HG03039 (cell line): ENCODE measurements at regions not wholly inside any gene's neighbourhood (a gene's known extent, or its start where the extent isn't known, plus 50 kb on each side); places are given as distances from the start of the nearest gene placed in this dataset.

ENCODE experiments used
- ATAC-seq: cut with Tn5 transposase; IDR thresholded peaks from one replicate; pipeline ENCODE4 v1.9.1; 2021; ENCODE audit warnings: mild to moderate bottlenecking, moderate library complexity; ENCODE audit not compliant: unreplicated experiment

- no peak for ATAC-seq
These were observed 74.4 kb upstream of the PPARA start for GRCh38 chr22:46075764-46076531.

- no peak for ATAC-seq
These were observed 73.5 kb upstream of the PPARA start for GRCh38 chr22:46076651-46077339.

GRCh38 chr22:46077669-46078099 lies 72.6 kb upstream of the PPARA start:
- ATAC-seq, result no peak

GRCh38 chr22:46078241-46079092 lies 71.9 kb upstream of the PPARA start:
- no peak for ATAC-seq

GRCh38 chr22:46079093-46079860 lies 71.0 kb upstream of the PPARA start:
- ATAC-seq, result no peak

- no peak for ATAC-seq
These were observed 70.2 kb upstream of the PPARA start for GRCh38 chr22:46079861-46080821.

GRCh38 chr22:46081036-46081830 lies 69.1 kb upstream of the PPARA start:
- ATAC-seq, result no peak

GRCh38 chr22:46081831-46082210 lies 68.5 kb upstream of the PPARA start:
- no peak for ATAC-seq

- ATAC-seq, result no peak
These were observed 67.7 kb upstream of the PPARA start for GRCh38 chr22:46082633-46083032.

GRCh38 chr22:46083383-46084350 lies 66.7 kb upstream of the PPARA start:
- no peak for ATAC-seq

GRCh38 chr22:46084376-46084775 lies 66.0 kb upstream of the PPARA start:
- ATAC-seq, result no peak

- no peak for ATAC-seq
These were observed 65.1 kb upstream of the PPARA start for GRCh38 chr22:46084943-46085827.

- no peak for ATAC-seq
These were observed 64.3 kb upstream of the PPARA start for GRCh38 chr22:46085828-46086576.

GRCh38 chr22:46086577-46087335 lies 63.6 kb upstream of the PPARA start:
- no peak for ATAC-seq

- no peak for ATAC-seq
These were observed 63.0 kb upstream of the PPARA start for GRCh38 chr22:46087336-46087690.
